NCI-H2107 (cell line): ENCODE measurements at regions not wholly inside any gene's neighbourhood (a gene's known extent, or its start where the extent isn't known, plus 50 kb on each side); places are given as distances from the start of the nearest gene placed in this dataset.

Source experiments
- DNase-seq: peaks from one replicate; lab custom pipeline; 2025; lab: John Stamatoyannopoulos, UW

- DNase-seq = no peak
Measured at GRCh38 chr9:118521261-118521660, 817.1 kb downstream of the TLR4 start.

GRCh38 chr9:118522093-118523028 is 818.2 kb downstream of the TLR4 start:
- DNase-seq = no peak

- DNase-seq = no peak
Measured at GRCh38 chr9:118527261-118527660, 823.1 kb downstream of the TLR4 start.

GRCh38 chr9:118529210-118529609 is 825.0 kb downstream of the TLR4 start:
- no peak for DNase-seq

GRCh38 chr9:118529624-118530214 is 825.5 kb downstream of the TLR4 start:
- DNase-seq = no peak

GRCh38 chr9:118532592-118532991 is 828.4 kb downstream of the TLR4 start:
- DNase-seq = no peak

- DNase-seq = no peak
Measured at GRCh38 chr9:118533101-118533500, 828.9 kb downstream of the TLR4 start.

GRCh38 chr9:118533850-118534249 is 829.6 kb downstream of the TLR4 start:
- DNase-seq = no peak

GRCh38 chr9:118536153-118536552 is 832.0 kb downstream of the TLR4 start:
- DNase-seq = no peak

GRCh38 chr9:118538959-118539358 is 830.3 kb downstream of the BRINP1 start:
- DNase-seq = no peak

GRCh38 chr9:118553465-118553864 is 815.8 kb downstream of the BRINP1 start:
- no peak for DNase-seq

- DNase-seq = no peak
Measured at GRCh38 chr9:118554987-118555386, 814.2 kb downstream of the BRINP1 start.

GRCh38 chr9:118558026-118558425 is 811.2 kb downstream of the BRINP1 start:
- DNase-seq = no peak

- no peak for DNase-seq
Measured at GRCh38 chr9:118558891-118559290, 810.3 kb downstream of the BRINP1 start.

GRCh38 chr9:118561051-118561450 is 808.2 kb downstream of the BRINP1 start:
- DNase-seq = no peak

GRCh38 chr9:118563677-118564076 is 805.6 kb downstream of the BRINP1 start:
- no peak for DNase-seq

- DNase-seq = no peak
Measured at GRCh38 chr9:118567861-118568260, 801.4 kb downstream of the BRINP1 start.

- DNase-seq = no peak
Measured at GRCh38 chr9:118568704-118569103, 800.5 kb downstream of the BRINP1 start.

GRCh38 chr9:118569148-118569547 is 800.1 kb downstream of the BRINP1 start:
- no peak for DNase-seq

- DNase-seq = no peak
Measured at GRCh38 chr9:118570066-118570465, 799.2 kb downstream of the BRINP1 start.

GRCh38 chr9:118575341-118576070 is 793.7 kb downstream of the BRINP1 start:
- no peak for DNase-seq

- no peak for DNase-seq
Measured at GRCh38 chr9:118577121-118577520, 792.1 kb downstream of the BRINP1 start.

GRCh38 chr9:118578467-118578866 is 790.8 kb downstream of the BRINP1 start:
- DNase-seq = no peak
